HFFc6 (cell line): ENCODE measurements at regions not wholly inside any gene's neighbourhood (a gene's known extent, or its start where the extent isn't known, plus 50 kb on each side); places are given as distances from the start of the nearest gene placed in this dataset.

ENCODE experiments used
- DNase-seq: peaks from one replicate; pipeline ENCODE4 v3.0.0-alpha.2; 2018
- H3K27ac Mint-ChIP-seq: 2 replicates; pipeline ENCODE4 v1.8.0; 2020; ENCODE audit warnings: mild to moderate bottlenecking, mixed read lengths
- H3K27me3 Mint-ChIP-seq: 2 replicates; pipeline ENCODE4 v1.8.0; 2021; ENCODE audit warnings: mild to moderate bottlenecking, moderate library complexity, mixed read lengths; ENCODE audit not compliant: insufficient read depth
- H3K36me3 Mint-ChIP-seq: 2 replicates; pipeline ENCODE4 v1.8.0; 2021; ENCODE audit warnings: low read depth, mixed read lengths
- H3K4me1 Mint-ChIP-seq: 2 replicates; pipeline ENCODE4 v1.8.0; 2020; ENCODE audit warnings: low read depth, mixed read lengths
- H3K4me3 Mint-ChIP-seq: 2 replicates; pipeline ENCODE4 v1.8.0; 2020; ENCODE audit warnings: mild to moderate bottlenecking, moderate library complexity, mixed read lengths
- H3K9me3 Mint-ChIP-seq: 2 replicates; pipeline ENCODE4 v1.8.0; 2020; ENCODE audit warnings: mild to moderate bottlenecking, mixed read lengths
- CTCF ChIP-seq: fragments of 200-600 bp; sonication (generic); IDR thresholded peaks from 2 replicates; pipeline ENCODE4 v1.5.0; 2021; ENCODE audit warnings: antibody characterized with exemption, mild to moderate bottlenecking

GRCh38 chr9:27756418-27756817, 183.1 kb upstream of the C9orf72 start:
- no peaks in the 10 kb centered on the region for H3K27me3 Mint-ChIP-seq
- no peaks in the 10 kb centered on the region for H3K4me1 Mint-ChIP-seq
- H3K4me3 Mint-ChIP-seq: no peak overlapping the region
- no peak for TF ChIP-seq CTCF
- H3K9me3 Mint-ChIP-seq: peaks cover 37% of the 10 kb centered on the region
- no peak overlapping the region for H3K27ac Mint-ChIP-seq
- no peak for DNase-seq
- H3K36me3 Mint-ChIP-seq: peaks cover 3% of the 10 kb centered on the region; the same call in 1 of the 2 replicates

DNA sequence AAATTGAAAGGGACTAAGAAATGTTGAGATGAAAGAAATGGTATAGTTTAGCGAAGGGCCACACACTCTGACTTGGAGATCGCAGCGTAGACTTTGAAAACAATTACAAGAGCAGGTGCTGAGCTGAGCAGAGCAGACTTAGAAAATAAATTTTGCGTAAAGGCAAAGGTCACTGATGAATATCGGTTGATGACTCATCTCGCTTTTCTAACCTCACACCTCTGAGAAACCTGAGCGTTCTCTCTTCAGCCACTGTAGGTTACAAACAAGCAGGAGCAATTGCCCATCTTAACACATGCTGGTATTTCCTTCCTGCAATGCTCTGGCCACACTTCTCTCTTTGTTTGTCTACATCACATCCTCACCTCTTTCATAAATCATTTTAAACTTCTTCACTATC, 190.6 kb upstream of the C9orf72 start:
- DNase-seq: no peak
- Mint-ChIP-seq H3K27ac (no peak overlapping the region), H3K4me3 (no peak overlapping the region), H3K27me3 (no peaks in the 10 kb centered on the region), H3K9me3 (peaks cover 33% of the 10 kb centered on the region), H3K36me3 (no peaks in the 10 kb centered on the region), H3K4me1 (no peaks in the 10 kb centered on the region)
- no peak for TF ChIP-seq CTCF

DNA sequence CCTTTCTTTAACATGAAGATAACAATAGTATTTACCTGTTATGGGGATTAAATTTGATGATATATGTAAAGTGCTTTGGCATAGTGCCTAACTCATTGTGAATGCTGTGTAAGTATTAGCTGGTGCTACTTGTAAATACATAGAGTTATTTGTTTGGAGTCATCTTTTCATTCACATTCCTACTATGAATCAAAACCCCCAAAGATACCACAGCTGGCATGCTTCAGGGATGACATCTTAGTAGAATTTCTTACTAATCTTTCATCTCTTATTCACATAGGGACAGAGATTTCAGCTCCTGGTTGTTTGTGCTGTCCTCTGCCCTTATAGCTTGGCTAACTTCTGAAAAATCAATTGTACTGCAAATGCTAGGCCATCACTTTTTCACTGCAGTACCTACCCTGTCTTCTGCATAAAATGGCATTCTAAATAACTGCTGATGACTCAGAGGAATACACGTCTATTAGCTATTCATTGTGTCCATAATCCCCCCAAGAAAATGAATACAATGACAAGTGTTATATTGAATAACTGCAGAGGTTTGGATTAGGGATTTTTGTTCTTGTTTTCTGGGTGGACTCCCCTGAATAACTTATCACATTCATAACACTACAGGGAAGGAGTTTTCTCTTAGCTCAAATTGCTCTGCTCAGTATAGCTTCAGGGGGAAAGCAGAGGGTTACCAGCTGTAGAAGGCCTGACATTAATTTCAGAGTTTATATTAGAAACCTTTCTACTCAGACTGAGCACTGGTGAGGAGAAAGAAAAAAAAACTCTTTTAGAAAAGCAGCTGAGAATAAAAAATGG, 192.2 kb upstream of the C9orf72 start:
- H3K4me3 Mint-ChIP-seq: no peak overlapping the region
- no peak overlapping the region for H3K27ac Mint-ChIP-seq
- no peak for TF ChIP-seq CTCF
- no peaks in the 10 kb centered on the region for H3K36me3 Mint-ChIP-seq
- no peak for DNase-seq
- peaks cover 29% of the 10 kb centered on the region for H3K9me3 Mint-ChIP-seq
- no peaks in the 10 kb centered on the region for H3K27me3 Mint-ChIP-seq
- H3K4me1 Mint-ChIP-seq: no peaks in the 10 kb centered on the region

DNA sequence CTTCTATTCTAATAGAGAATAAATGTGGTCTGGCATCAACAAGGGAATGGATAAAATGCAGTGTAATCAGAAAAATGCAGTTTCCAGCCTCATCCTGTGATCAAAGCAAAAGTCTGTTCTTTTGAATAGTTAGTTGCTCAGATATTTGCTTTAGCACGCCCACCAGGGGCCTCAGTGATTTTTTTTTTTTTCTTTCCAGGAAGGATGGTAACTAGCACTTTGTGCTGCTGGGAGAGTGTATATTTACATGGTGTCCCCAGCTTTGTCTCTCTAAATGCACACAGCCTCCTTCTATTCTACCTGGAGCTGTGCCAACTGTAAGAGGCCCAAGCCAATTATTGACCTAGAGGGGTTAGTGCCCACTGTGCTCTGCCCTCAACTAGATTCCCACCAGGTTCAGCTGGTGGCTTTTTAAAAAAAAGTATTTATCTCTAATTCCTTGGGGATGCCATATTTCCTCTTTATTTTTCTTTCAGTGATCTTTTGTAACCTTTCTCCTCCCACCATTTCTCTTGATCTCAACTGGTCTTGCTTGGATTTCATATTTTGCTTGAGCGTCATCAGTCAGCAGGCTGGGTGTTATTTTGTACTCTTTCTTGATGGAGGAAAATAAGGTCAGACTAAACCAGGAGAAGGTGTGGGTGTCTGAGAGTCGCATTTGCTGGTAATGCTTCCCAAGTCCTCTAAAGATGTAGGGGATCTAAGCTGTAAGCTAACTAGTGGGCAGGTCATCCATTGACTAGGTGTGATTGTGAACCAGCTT, 193.0 kb upstream of the C9orf72 start:
- no peaks in the 10 kb centered on the region for H3K4me1 Mint-ChIP-seq
- no peak overlapping the region for H3K4me3 Mint-ChIP-seq
- peaks cover 29% of the 10 kb centered on the region for H3K9me3 Mint-ChIP-seq
- no peak overlapping the region for H3K27ac Mint-ChIP-seq
- no peak for DNase-seq
- no peaks in the 10 kb centered on the region for H3K36me3 Mint-ChIP-seq
- H3K27me3 Mint-ChIP-seq: no peaks in the 10 kb centered on the region
- no peak for TF ChIP-seq CTCF

DNA sequence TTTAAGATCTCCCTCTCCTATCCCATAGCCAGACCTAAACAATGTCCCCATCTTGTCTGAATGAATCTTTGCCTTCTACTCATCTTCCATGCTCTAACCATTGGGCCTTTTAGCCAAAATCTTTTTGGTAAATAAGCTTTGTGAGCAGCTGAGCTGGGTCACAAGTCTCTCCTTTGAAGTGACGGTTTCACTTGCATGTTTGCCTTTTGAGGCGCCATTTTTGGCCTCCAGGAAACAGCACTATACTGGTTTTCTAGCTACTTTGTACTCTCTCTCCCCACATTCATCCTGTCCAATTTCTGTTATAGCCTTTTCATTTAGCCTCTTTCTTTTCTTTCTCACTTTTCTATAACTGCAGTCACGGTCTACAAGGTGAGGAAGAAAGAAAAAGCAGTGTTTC, 195.5 kb upstream of the C9orf72 start:
- Mint-ChIP-seq H3K27me3 (no peaks in the 10 kb centered on the region), H3K4me1 (no peaks in the 10 kb centered on the region), H3K27ac (no peak overlapping the region), H3K9me3 (peaks cover 17% of the 10 kb centered on the region), H3K4me3 (no peak overlapping the region), H3K36me3 (no peaks in the 10 kb centered on the region)
- DNase-seq: no peak
- no peak for TF ChIP-seq CTCF
